ENCODE measurements at regions not wholly inside any gene's neighbourhood (a gene's known extent, or its start where the extent isn't known, plus 50 kb on each side); places are given as distances from the start of the nearest gene placed in this dataset.

GRCh38 chr11:129729823-129730222 lies 85.8 kb upstream of the TMEM45B start:
- no peak for TF ChIP-seq CTCF (IDR thresholded peaks at IDR 0.05; ENCODE audit: low read length, missing control alignments)
- H3K4me3 ChIP-seq (replicated peaks; ENCODE audit: low read depth, low read length), result no peak overlapping the region
- no peak for DNase-seq (ENCODE audit: low read depth)

GRCh38 chr11:129731316-129731715 lies 84.3 kb upstream of the TMEM45B start:
- TF ChIP-seq CTCF (IDR thresholded peaks at IDR 0.05; ENCODE audit: low read length, missing control alignments), result no peak

GRCh38 chr11:129732941-129733340 lies 82.7 kb upstream of the TMEM45B start:
- no peak overlapping the region for H3K4me3 ChIP-seq (replicated peaks; ENCODE audit: low read depth, low read length)
- no peak for DNase-seq (ENCODE audit: low read depth)
- no peak for TF ChIP-seq CTCF (IDR thresholded peaks at IDR 0.05; ENCODE audit: low read length, missing control alignments)

More at GRCh38 chr11:129731316-129731715, 84.3 kb upstream of the TMEM45B start:
- no peak for DNase-seq (ENCODE audit: low read depth)
- H3K4me3 ChIP-seq (replicated peaks; ENCODE audit: low read depth, low read length), result no peak overlapping the region

GRCh38 chr11:129733384-129733783 lies 82.3 kb upstream of the TMEM45B start:
- DNase-seq (ENCODE audit: low read depth), result no peak
- no peak overlapping the region for H3K4me3 ChIP-seq (replicated peaks; ENCODE audit: low read depth, low read length)
- TF ChIP-seq CTCF (IDR thresholded peaks at IDR 0.05; ENCODE audit: low read length, missing control alignments), result no peak

GRCh38 chr11:129733981-129734380 lies 81.7 kb upstream of the TMEM45B start:
- no peak overlapping the region for H3K4me3 ChIP-seq (replicated peaks; ENCODE audit: low read depth, low read length)
- no peak for TF ChIP-seq CTCF (IDR thresholded peaks at IDR 0.05; ENCODE audit: low read length, missing control alignments)
- no peak for DNase-seq (ENCODE audit: low read depth)

GRCh38 chr11:129734654-129735053 lies 81.0 kb upstream of the TMEM45B start:
- no peak for TF ChIP-seq CTCF (IDR thresholded peaks at IDR 0.05; ENCODE audit: low read length, missing control alignments)
- DNase-seq (ENCODE audit: low read depth), result no peak
- H3K4me3 ChIP-seq (replicated peaks; ENCODE audit: low read depth, low read length), result no peak overlapping the region

GRCh38 chr11:129737831-129738230 lies 77.8 kb upstream of the TMEM45B start:
- no peak for TF ChIP-seq CTCF (IDR thresholded peaks at IDR 0.05; ENCODE audit: low read length, missing control alignments)
- no peak for DNase-seq (ENCODE audit: low read depth)
- H3K4me3 ChIP-seq (replicated peaks; ENCODE audit: low read depth, low read length), result no peak overlapping the region

Data from fibroblast of pulmonary artery (primary cell).